Fibroblast of mammary gland (primary cell): ENCODE measurements at regions not wholly inside any gene's neighbourhood (a gene's known extent, or its start where the extent isn't known, plus 50 kb on each side); places are given as distances from the start of the nearest gene placed in this dataset.

ENCODE experiments used
- DNase-seq: peaks from one replicate; pipeline ENCODE4 v3.0.0-alpha.2; 2010; ENCODE audit warnings: low read depth
- H3K4me3 ChIP-seq: 2 replicates; pipeline ENCODE4 v1.5.1; 2011; ENCODE audit warnings: low read depth, mild to moderate bottlenecking, low read length, moderate library complexity; ENCODE audit not compliant: control insufficient read depth
- CTCF ChIP-seq: conservative IDR thresholded peaks from 2 replicates; pipeline ENCODE4 v1.5.1; 2011; ENCODE audit warnings: low read depth, low read length, inconsistent platforms; ENCODE audit not compliant: control insufficient read depth, insufficient read depth

- no peak for TF ChIP-seq CTCF
- no peak overlapping the region for H3K4me3 ChIP-seq
- peak; percentile 23 for DNase-seq
Measured at GRCh38 chr2:220320326-220320725, 692.9 kb downstream of the SLC4A3 start.

- no peak overlapping the region for H3K4me3 ChIP-seq
- DNase-seq = no peak
- TF ChIP-seq CTCF = no peak
Measured at GRCh38 chr2:220332886-220333285, 705.5 kb downstream of the SLC4A3 start.

GRCh38 chr2:220334210-220334609, 706.8 kb downstream of the SLC4A3 start:
- H3K4me3 ChIP-seq = no peak overlapping the region
- DNase-seq = peak; percentile 43
- TF ChIP-seq CTCF = no peak

- TF ChIP-seq CTCF = no peak
- no peak for DNase-seq
- no peak overlapping the region for H3K4me3 ChIP-seq
Measured at GRCh38 chr2:220334871-220335590, 707.6 kb downstream of the SLC4A3 start.

- no peak for DNase-seq
- TF ChIP-seq CTCF = no peak
- H3K4me3 ChIP-seq = no peak overlapping the region
Measured at GRCh38 chr2:220335591-220335915, 708.1 kb downstream of the SLC4A3 start.

- no peak for DNase-seq
- H3K4me3 ChIP-seq = no peak overlapping the region
- no peak for TF ChIP-seq CTCF
Measured at GRCh38 chr2:220336771-220337170, 709.3 kb downstream of the SLC4A3 start.
